SJCRH30 (cell line): ENCODE measurements at regions not wholly inside any gene's neighbourhood (a gene's known extent, or its start where the extent isn't known, plus 50 kb on each side); places are given as distances from the start of the nearest gene placed in this dataset.

Source experiments
- DNase-seq, 2 experiments: peaks; one replicate each; pipeline ENCODE4 v3.0.0-alpha.2; 2015 to 2020
- H3K27ac ChIP-seq: fragments of 250-450 bp; sonication (Bioruptor Pico); 2 replicates; pipeline ENCODE4 v1.5.1; 2020; ENCODE audit warnings: mild to moderate bottlenecking, moderate library complexity
- H3K27me3 ChIP-seq: fragments of 250-450 bp; sonication (Bioruptor Pico); 2 replicates; pipeline ENCODE4 v1.5.1; 2020; ENCODE audit warnings: mild to moderate bottlenecking, moderate library complexity
- H3K36me3 ChIP-seq: fragments of 250-450 bp; sonication (Bioruptor Pico); 2 replicates; pipeline ENCODE4 v1.5.1; 2020; ENCODE audit warnings: mild to moderate bottlenecking, moderate library complexity
- H3K4me1 ChIP-seq: fragments of 250-450 bp; sonication (Bioruptor Pico); 2 replicates; pipeline ENCODE4 v1.5.1; 2020; ENCODE audit warnings: mild to moderate bottlenecking, moderate library complexity
- H3K4me3 ChIP-seq: fragments of 250-450 bp; sonication (Bioruptor Pico); 2 replicates; pipeline ENCODE4 v1.5.1; 2020; ENCODE audit warnings: mild to moderate bottlenecking, moderate library complexity
- H3K9me3 ChIP-seq: fragments of 250-450 bp; sonication (Bioruptor Pico); replicated peaks from 2 replicates; pipeline ENCODE4 v1.5.1; 2020; ENCODE audit warnings: mild to moderate bottlenecking, moderate library complexity

- H3K9me3 ChIP-seq, result no peaks in the 10 kb centered on the region
- no peaks in the 10 kb centered on the region for H3K27me3 ChIP-seq
- H3K4me3 ChIP-seq, result no peak overlapping the region
- no peaks in the 10 kb centered on the region for H3K36me3 ChIP-seq
- H3K27ac ChIP-seq, result no peak overlapping the region
- no peaks in the 10 kb centered on the region for H3K4me1 ChIP-seq
- DNase-seq, result no peak
These were observed 942.8 kb upstream of the PIK3C3 start for GRCh38 chr18:41012194-41012593.

DNA sequence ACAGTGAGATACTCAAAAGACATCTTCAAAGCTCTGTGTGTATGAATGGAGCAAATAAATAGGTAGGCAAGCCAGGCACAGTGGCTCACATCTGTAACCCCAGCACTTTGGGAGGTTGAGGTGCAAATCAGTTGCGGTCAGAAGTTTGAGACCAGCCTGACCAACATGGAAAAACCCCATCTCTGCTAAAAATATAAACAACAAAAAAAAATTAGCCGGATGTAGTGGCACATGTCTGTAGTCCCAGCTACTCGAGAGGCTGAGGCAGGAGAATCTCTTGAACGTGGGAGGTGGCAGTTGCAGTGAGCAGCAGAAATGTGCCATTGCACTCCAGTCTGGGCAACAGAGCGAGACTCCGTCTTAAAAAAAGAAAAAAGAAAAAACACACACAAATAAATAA is 945.1 kb upstream of the PIK3C3 start:
- Histone ChIP-seq H3K9me3 (no peaks in the 10 kb centered on the region), H3K27me3 (no peaks in the 10 kb centered on the region), H3K4me3 (no peak overlapping the region), H3K4me1 (no peaks in the 10 kb centered on the region), H3K36me3 (no peaks in the 10 kb centered on the region), H3K27ac (no peak overlapping the region)
- no peak for DNase-seq

DNA sequence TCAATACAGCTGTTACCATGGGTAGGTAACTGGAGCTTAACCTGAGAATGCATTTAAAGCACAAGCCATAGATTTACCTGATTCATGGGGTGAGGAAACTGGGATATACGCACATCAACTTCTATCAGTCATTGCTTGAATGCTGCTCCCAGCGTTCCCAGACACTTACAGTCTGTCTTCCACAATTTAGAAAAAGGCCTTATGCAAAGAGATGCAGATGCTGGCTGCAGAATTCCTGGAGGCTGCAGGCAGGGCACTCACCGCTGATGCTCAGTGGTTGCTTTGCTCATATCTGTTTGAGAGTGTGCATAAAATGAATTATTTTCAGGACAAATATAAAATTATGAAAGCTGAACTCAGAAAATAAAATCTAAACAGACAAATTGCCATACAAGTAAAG is 950.7 kb upstream of the PIK3C3 start:
- H3K4me1 ChIP-seq, result no peaks in the 10 kb centered on the region
- DNase-seq, result no peak
- H3K27ac ChIP-seq, result no peak overlapping the region
- H3K4me3 ChIP-seq, result no peak overlapping the region
- H3K27me3 ChIP-seq, result no peaks in the 10 kb centered on the region
- H3K9me3 ChIP-seq, result no peaks in the 10 kb centered on the region
- no peaks in the 10 kb centered on the region for H3K36me3 ChIP-seq

DNA sequence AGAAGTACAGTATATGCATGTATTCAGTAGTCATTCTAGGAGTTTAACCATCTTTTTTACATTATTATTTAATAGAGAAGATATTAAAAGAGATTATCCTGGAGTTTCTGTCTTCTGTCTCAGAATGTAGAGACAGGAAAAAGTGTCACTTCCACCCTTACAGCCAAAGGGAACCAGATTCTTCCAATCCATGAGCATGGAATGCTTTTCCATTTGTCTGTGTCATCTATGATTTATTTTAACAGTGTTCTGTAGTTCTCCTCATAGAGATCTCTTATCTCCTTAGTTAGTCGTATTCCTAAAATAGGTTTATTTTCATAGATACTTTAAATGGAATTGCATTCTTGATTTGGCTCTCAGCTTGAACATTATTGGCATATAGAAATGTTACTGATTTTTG is 959.5 kb upstream of the PIK3C3 start:
- H3K27ac ChIP-seq, result no peak overlapping the region
- no peaks in the 10 kb centered on the region for H3K4me1 ChIP-seq
- DNase-seq, result no peak
- H3K4me3 ChIP-seq, result no peak overlapping the region
- no peaks in the 10 kb centered on the region for H3K9me3 ChIP-seq
- H3K27me3 ChIP-seq, result no peaks in the 10 kb centered on the region
- H3K36me3 ChIP-seq, result no peaks in the 10 kb centered on the region

DNA sequence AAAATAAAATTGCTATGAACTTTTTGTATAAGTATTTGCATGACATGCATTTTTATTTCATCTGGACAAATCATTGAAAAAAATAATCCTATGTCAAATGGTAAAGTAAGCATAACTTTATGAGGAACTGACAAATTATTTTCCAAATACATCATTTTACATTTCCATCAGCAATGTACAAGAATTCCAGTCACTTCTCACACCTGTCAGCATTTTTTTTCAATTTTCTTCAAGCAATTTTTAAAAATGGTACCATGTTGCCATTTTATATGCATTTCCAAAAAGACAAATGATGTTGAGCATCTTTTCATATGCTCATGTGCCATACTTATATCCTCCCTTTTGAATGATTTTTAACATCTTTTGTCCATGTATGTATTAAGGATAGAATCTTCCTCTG is 961.7 kb upstream of the PIK3C3 start:
- no peak overlapping the region for H3K27ac ChIP-seq
- no peaks in the 10 kb centered on the region for H3K36me3 ChIP-seq
- no peaks in the 10 kb centered on the region for H3K4me1 ChIP-seq
- H3K27me3 ChIP-seq, result no peaks in the 10 kb centered on the region
- H3K9me3 ChIP-seq, result no peaks in the 10 kb centered on the region
- no peak for DNase-seq
- H3K4me3 ChIP-seq, result no peak overlapping the region

DNA sequence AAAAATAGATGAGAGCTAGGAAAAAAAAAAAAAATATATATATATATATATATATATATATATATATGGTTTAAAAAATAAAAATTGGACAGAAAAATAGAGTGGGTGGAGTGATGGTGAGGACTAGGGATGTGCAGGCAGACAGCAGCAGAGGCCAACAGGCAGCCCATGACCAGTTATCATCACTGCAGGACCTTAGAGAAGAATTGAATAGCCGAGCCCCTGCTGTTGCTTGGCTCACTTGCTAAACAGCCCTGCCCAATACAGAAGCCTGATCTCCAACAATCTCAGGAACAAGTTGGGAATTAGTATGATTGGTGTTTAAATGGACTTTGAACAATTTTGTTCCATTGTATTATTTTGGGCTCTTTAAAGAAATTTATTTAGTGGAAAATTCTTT is 967.5 kb upstream of the PIK3C3 start:
- no peaks in the 10 kb centered on the region for H3K9me3 ChIP-seq
- H3K4me3 ChIP-seq, result no peak overlapping the region
- no peaks in the 10 kb centered on the region for H3K27me3 ChIP-seq
- DNase-seq, result no peak
- no peaks in the 10 kb centered on the region for H3K36me3 ChIP-seq
- no peak overlapping the region for H3K27ac ChIP-seq
- 0 out of 2 replicates have a peak, but pooled peaks cover 4% of the 10 kb centered on the region for H3K4me1 ChIP-seq

- H3K36me3 ChIP-seq, result no peaks in the 10 kb centered on the region
These were observed 969.6 kb upstream of the PIK3C3 start for GRCh38 chr18:40985436-40985835.

GRCh38 chr18:40984856-40985255 is 970.2 kb upstream of the PIK3C3 start:
- Histone ChIP-seq H3K36me3 (no peaks in the 10 kb centered on the region), H3K4me1 (0 out of 2 replicates have a peak, but pooled peaks cover 4% of the 10 kb centered on the region), H3K9me3 (no peaks in the 10 kb centered on the region), H3K27ac (no peak overlapping the region), H3K27me3 (no peaks in the 10 kb centered on the region), H3K4me3 (no peak overlapping the region)
- DNase-seq, result no peak

More at GRCh38 chr18:40985436-40985835, 969.6 kb upstream of the PIK3C3 start:
- no peaks in the 10 kb centered on the region for H3K27me3 ChIP-seq
- no peak for DNase-seq
- H3K4me3 ChIP-seq, result no peak overlapping the region
- no peak overlapping the region for H3K27ac ChIP-seq
- 0 out of 2 replicates have a peak, but pooled peaks cover 4% of the 10 kb centered on the region for H3K4me1 ChIP-seq
- H3K9me3 ChIP-seq, result no peaks in the 10 kb centered on the region

- Histone ChIP-seq H3K4me1 (0 out of 2 replicates have a peak, but pooled peaks cover 4% of the 10 kb centered on the region), H3K4me3 (no peak overlapping the region), H3K27me3 (no peaks in the 10 kb centered on the region), H3K27ac (no peak overlapping the region), H3K36me3 (no peaks in the 10 kb centered on the region), H3K9me3 (no peaks in the 10 kb centered on the region)
- no peak for DNase-seq
These were observed 971.2 kb upstream of the PIK3C3 start for GRCh38 chr18:40983835-40984234.

DNA sequence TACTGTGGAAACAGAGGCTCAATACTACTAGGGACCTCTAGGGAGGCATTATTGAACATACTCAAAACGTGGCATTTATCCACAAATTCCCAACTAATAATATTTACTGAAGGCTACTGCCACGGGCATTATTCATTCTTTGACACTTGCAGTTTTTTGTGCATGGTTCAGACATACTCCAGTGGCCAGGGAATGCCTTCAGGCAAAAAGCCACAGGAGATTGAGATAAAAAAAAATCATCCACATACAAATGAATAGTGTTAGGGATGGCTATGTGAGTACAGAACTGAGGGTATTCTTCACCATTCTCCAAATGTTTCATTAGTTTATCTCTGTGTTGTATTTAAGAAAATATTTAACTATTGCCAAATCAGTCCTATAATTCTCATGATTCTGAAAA is 974.9 kb upstream of the PIK3C3 start:
- no peaks in the 10 kb centered on the region for H3K36me3 ChIP-seq
- H3K4me3 ChIP-seq, result no peak overlapping the region
- 0 out of 2 replicates have a peak, but pooled peaks cover 1% of the 10 kb centered on the region for H3K4me1 ChIP-seq
- H3K27me3 ChIP-seq, result no peaks in the 10 kb centered on the region
- H3K9me3 ChIP-seq, result no peaks in the 10 kb centered on the region
- DNase-seq, result peak in 1 of 2 experiments; percentile 4
- H3K27ac ChIP-seq, result no peak overlapping the region

DNA sequence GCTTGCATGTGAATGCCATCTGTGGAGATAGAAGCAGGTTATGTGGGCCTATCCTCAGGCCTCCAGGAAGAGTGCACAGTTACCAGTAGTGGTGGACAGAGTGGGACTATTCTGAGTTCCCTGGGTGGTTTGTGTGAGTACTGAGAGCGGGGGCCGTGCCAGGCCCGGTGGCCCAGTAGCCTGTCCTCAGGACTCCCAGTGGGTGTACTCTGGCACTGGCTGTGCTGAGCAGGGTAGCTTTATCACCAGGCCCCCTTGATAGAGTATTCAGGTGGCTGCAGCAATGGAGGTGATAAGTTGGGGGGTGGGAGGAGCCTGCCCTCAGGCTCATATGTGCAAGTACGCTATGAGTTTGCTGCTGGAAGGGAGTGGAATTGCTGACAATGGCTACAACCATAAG is 979.0 kb upstream of the PIK3C3 start:
- Histone ChIP-seq H3K4me1 (no peaks in the 10 kb centered on the region), H3K36me3 (no peaks in the 10 kb centered on the region), H3K9me3 (no peaks in the 10 kb centered on the region), H3K4me3 (no peak overlapping the region), H3K27me3 (no peaks in the 10 kb centered on the region), H3K27ac (no peak overlapping the region)
- no peak for DNase-seq

GRCh38 chr18:40974448-40974847 is 980.6 kb upstream of the PIK3C3 start:
- no peak for DNase-seq
- no peak overlapping the region for H3K27ac ChIP-seq
- no peaks in the 10 kb centered on the region for H3K9me3 ChIP-seq
- H3K4me1 ChIP-seq, result no peaks in the 10 kb centered on the region
- no peaks in the 10 kb centered on the region for H3K36me3 ChIP-seq
- H3K4me3 ChIP-seq, result no peak overlapping the region
- no peaks in the 10 kb centered on the region for H3K27me3 ChIP-seq

DNA sequence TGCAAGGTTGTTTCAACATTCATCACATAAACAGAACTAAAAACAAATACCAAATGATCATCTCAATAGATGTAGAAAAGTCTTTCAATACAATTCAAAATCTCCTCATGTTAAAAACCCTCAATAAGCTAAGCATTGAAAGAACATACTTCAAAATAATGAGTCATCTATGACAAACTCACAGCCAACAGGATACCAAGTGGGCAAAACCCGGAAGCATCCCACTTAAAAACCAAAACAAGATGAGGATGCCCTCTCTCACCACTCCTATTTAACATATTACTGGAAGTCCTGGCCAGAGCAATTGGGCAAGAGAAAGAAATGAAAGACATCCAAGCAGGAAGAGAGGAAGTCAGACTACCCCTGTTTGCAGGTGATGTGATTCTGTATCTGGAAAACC is 992.2 kb upstream of the PIK3C3 start:
- Histone ChIP-seq H3K36me3 (no peaks in the 10 kb centered on the region), H3K4me1 (no peaks in the 10 kb centered on the region), H3K27me3 (no peaks in the 10 kb centered on the region), H3K4me3 (no peak overlapping the region), H3K9me3 (no peaks in the 10 kb centered on the region), H3K27ac (no peak overlapping the region)
- no peak for DNase-seq

DNA sequence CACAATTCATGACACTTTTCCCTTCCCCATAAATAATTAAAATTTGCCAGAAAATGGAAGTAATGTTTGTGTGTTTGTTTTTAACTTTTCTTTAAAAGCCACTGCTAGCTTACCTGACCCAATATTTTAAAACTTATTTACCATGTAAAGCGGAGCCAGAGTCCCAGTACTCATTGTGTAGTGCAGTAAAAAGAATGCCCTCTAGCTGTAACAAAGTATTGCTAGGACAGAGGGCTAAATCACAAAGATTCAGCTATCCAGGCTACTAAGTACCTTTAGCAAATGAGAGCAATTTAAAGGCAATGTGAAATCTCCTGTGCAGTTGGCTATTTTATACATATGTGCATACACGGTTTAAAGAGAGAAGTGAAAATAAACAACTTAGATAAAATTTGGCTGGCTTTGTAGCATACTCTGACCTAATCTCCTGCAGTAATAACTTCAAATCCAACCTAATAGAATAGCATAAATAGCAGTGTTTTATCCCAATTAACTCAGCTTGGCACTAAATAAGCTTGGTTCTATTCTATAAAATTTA is 997.4 kb upstream of the PIK3C3 start:
- Histone ChIP-seq H3K4me1 (no peaks in the 10 kb centered on the region), H3K36me3 (no peaks in the 10 kb centered on the region), H3K9me3 (no peaks in the 10 kb centered on the region), H3K4me3 (no peak overlapping the region), H3K27me3 (no peaks in the 10 kb centered on the region), H3K27ac (no peak overlapping the region)
- no peak for DNase-seq

DNA sequence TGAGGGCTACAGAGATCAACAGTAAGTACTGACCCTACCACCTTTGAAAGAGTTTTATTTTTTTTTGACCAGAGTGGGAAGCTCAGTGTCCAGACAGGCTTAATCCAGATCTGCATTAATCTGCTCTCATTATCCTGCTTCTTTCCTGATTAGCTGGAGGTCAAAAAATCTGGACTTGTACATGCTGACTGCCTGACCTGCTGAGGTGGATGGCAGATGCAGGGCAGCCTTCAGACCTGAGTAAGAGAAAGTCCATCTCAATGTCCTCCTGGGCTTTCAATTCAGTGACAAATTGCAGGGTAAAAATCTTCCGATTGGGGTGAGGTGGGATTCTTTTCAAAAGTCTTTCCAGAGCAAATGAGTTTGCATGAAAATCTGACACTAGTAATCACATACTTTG is 998.8 kb upstream of the PIK3C3 start:
- Histone ChIP-seq H3K27me3 (no peaks in the 10 kb centered on the region), H3K36me3 (no peaks in the 10 kb centered on the region), H3K27ac (no peak overlapping the region), H3K4me3 (no peak overlapping the region), H3K9me3 (no peaks in the 10 kb centered on the region), H3K4me1 (no peaks in the 10 kb centered on the region)
- DNase-seq, result no peak

DNA sequence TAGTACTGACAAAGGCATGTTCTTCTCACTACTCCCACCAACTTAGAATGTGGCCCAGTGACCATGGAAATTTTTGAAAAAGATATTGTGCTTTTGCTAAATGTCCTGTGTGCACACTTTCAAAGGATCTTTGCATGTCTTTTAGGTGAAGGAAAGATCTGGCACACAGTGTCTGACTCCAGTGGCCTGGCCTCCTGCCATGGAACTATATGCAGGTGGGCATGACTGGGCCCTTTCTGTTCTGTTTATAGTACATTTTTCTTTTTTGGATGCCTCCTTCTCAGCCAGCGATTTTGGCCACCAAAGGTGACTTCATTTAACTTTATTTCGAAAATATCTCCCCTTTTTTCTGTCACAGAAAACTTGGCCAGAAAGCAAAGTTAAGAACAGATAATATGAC is 999.7 kb upstream of the PIK3C3 start:
- Histone ChIP-seq H3K36me3 (no peaks in the 10 kb centered on the region), H3K9me3 (no peaks in the 10 kb centered on the region), H3K4me1 (peaks cover 3% of the 10 kb centered on the region), H3K4me3 (no peak overlapping the region), H3K27me3 (no peaks in the 10 kb centered on the region), H3K27ac (no peak overlapping the region)
- DNase-seq, result no peak
